PC-9 (cell line): ENCODE measurements at regions not wholly inside any gene's neighbourhood (a gene's known extent, or its start where the extent isn't known, plus 50 kb on each side); places are given as distances from the start of the nearest gene placed in this dataset.

Experiments
- BruUV-seq: library from RNA; stranded (reverse); fragments of 400-500 nt; replicated peaks from 2 replicates; lab custom pipeline; 2021; lab: Mats Ljungman, UMichigan
- CTCF ChIA-PET: fragments of 300-600 bp; sonication (Branson Sonifier 250); formaldehyde crosslinking; loops from one replicate; lab custom pipeline; 2022; ENCODE audit warnings: antibody characterized with exemption; lab: Charles Lee
- POLR2A ChIA-PET: fragments of 300-600 bp; sonication (Branson Sonifier 250); formaldehyde crosslinking; loops from one replicate; lab custom pipeline; 2022; ENCODE audit warnings: antibody characterized with exemption; ENCODE audit not compliant: unreplicated experiment; lab: Charles Lee
- DNase-seq, 2 experiments: peaks; one replicate each; pipeline versions ENCODE4 v3.0.0 to v3.0.0-alpha.2; 2015 to 2022; ENCODE audit warnings: mixed read lengths in 1 of 2
- H2AFZ ChIP-seq: fragments of 200-600 bp; sonication (generic); 2 replicates; pipeline ENCODE4 v1.8.1; 2017; ENCODE audit warnings: antibody characterized with exemption
- H3F3A ChIP-seq: fragments of 200-600 bp; sonication (generic); 2 replicates; pipeline ENCODE4 v1.8.1; 2017; ENCODE audit warnings: antibody characterized with exemption, mild to moderate bottlenecking, low read depth; ENCODE audit not compliant: insufficient read depth
- H3K27ac ChIP-seq: fragments of 200-600 bp; sonication (generic); 2 replicates; pipeline ENCODE4 v1.6.1; 2016; ENCODE audit warnings: mixed run types
- H3K27me3 ChIP-seq: fragments of 200-600 bp; sonication (generic); 2 replicates; pipeline ENCODE4 v1.6.1; 2016; ENCODE audit warnings: low read depth, mixed run types; ENCODE audit not compliant: insufficient read depth
- H3K36me3 ChIP-seq: fragments of 200-600 bp; sonication (generic); 2 replicates; pipeline ENCODE4 v1.6.1; 2016; ENCODE audit warnings: low read depth, mixed run types
- H3K4me1 ChIP-seq: fragments of 200-600 bp; sonication (generic); replicated peaks from 2 replicates; pipeline ENCODE4 v1.6.1; 2016; ENCODE audit warnings: mixed run types; ENCODE audit not compliant: insufficient read depth
- H3K4me2 ChIP-seq: fragments of 200-600 bp; sonication (generic); 2 replicates; pipeline ENCODE4 v1.6.1; 2017; ENCODE audit warnings: mixed run types
- H3K4me3 ChIP-seq: fragments of 200-600 bp; sonication (generic); 2 replicates; pipeline ENCODE4 v1.6.1; 2016; ENCODE audit warnings: mixed run types
- H3K79me2 ChIP-seq: fragments of 200-600 bp; sonication (generic); 2 replicates; pipeline ENCODE4 v1.6.1; 2017; ENCODE audit warnings: low read depth, mixed run types
- H3K9me2 ChIP-seq: fragments of 200-600 bp; sonication (generic); 2 replicates; pipeline ENCODE4 v1.8.1; 2017; ENCODE audit warnings: mild to moderate bottlenecking; ENCODE audit not compliant: insufficient read depth
- H3K9me3 ChIP-seq: fragments of 200-600 bp; sonication (generic); 2 replicates; pipeline ENCODE4 v1.8.1; 2016; ENCODE audit warnings: low read depth; ENCODE audit not compliant: insufficient read depth
- H4K20me1 ChIP-seq: fragments of 200-600 bp; sonication (generic); 2 replicates; pipeline ENCODE4 v1.8.1; 2017; ENCODE audit not compliant: insufficient read depth
- CTCF ChIP-seq: fragments of 200-600 bp; sonication (generic); conservative IDR thresholded peaks from 2 replicates; pipeline ENCODE4 v1.6.1; 2017; ENCODE audit warnings: mixed run types, antibody characterized with exemption, mild to moderate bottlenecking, moderate library complexity
- EZH2 ChIP-seq: fragments of 200-600 bp; sonication (generic); IDR thresholded peaks from 2 replicates; pipeline ENCODE4 v1.8.0; 2017; ENCODE audit warnings: antibody characterized with exemption, low read depth
- intact Hi-C: fragments of 100-400 bp; cut with micrococcal nuclease; formaldehyde crosslinking; loops from one replicate; pipeline ENCODE4 v1.10.0; 2022; ENCODE audit not compliant: unreplicated experiment

GRCh38 chr6:166776571-166776970, 149.5 kb upstream of the RPS6KA2 start:
- H3K36me3 ChIP-seq, result no peaks in the 10 kb centered on the region
- H3K4me3 ChIP-seq, result no peak overlapping the region
- intact Hi-C loops, result loop anchor here (10.0 kb wide), 1 partner anchor 262 kb away; no protein-coding TSS in a partner anchor
- CTCF ChIA-PET, result no interaction called here
- no peaks in the 10 kb centered on the region for H3K9me3 ChIP-seq
- POLR2A ChIA-PET, result no interaction called here
- no peaks in the 10 kb centered on the region for H3K4me1 ChIP-seq
- BruUV-seq, result no TSS peak
- H3K4me2 ChIP-seq, result no peak overlapping the region
- no peak overlapping the region for H2AFZ ChIP-seq
- H3K79me2 ChIP-seq, result no peaks in the 10 kb centered on the region
- no peaks in the 10 kb centered on the region for H3F3A ChIP-seq
- H4K20me1 ChIP-seq, result peaks cover 2% of the 10 kb centered on the region; the same call in 1 of the 2 replicates
- no peak for TF ChIP-seq EZH2
- no peak for TF ChIP-seq CTCF
- H3K27ac ChIP-seq, result no peak overlapping the region
- peaks cover 3% of the 10 kb centered on the region; the same call in 1 of the 2 replicates for H3K27me3 ChIP-seq
- DNase-seq, result no peak
- H3K9me2 ChIP-seq, result no peaks in the 10 kb centered on the region

- intact Hi-C loops, result loop anchor here (1.0 to 10.0 kb wide), 3 partner anchors 213 to 367 kb away; no protein-coding TSS in a partner anchor
- no TSS peak for BruUV-seq
Measured at GRCh38 chr6:166775923-166776220, 148.8 kb upstream of the RPS6KA2 start.

GRCh38 chr6:166775180-166775922, 148.3 kb upstream of the RPS6KA2 start:
- peak; percentile 87 for TF ChIP-seq CTCF
- TF ChIP-seq EZH2, result no peak
- POLR2A ChIA-PET, result no interaction called here

More at GRCh38 chr6:166775923-166776220, 148.8 kb upstream of the RPS6KA2 start:
- Histone ChIP-seq H3K4me1 (no peaks in the 10 kb centered on the region), H3K4me2 (no peak overlapping the region), H2AFZ (no peak overlapping the region), H3K36me3 (no peaks in the 10 kb centered on the region), H4K20me1 (peaks cover 2% of the 10 kb centered on the region; the same call in 1 of the 2 replicates), H3K27ac (no peak overlapping the region), H3K79me2 (no peaks in the 10 kb centered on the region), H3F3A (no peaks in the 10 kb centered on the region), H3K4me3 (no peak overlapping the region), H3K9me2 (no peaks in the 10 kb centered on the region), H3K27me3 (peaks cover 3% of the 10 kb centered on the region; the same call in 1 of the 2 replicates), H3K9me3 (no peaks in the 10 kb centered on the region)
- CTCF ChIA-PET, result no interaction called here
- no peak for TF ChIP-seq CTCF
- no peak for TF ChIP-seq EZH2
- DNase-seq, result no peak
- POLR2A ChIA-PET, result no interaction called here

More at GRCh38 chr6:166775180-166775922, 148.3 kb upstream of the RPS6KA2 start:
- H3K9me2 ChIP-seq, result no peaks in the 10 kb centered on the region
- CTCF ChIA-PET, result interaction anchor here (0.6 to 1.0 kb wide), 3 partner anchors 25 to 215 kb away, joined by 3 to 4 read pairs (median 3); no protein-coding TSS in a partner anchor
- DNase-seq, result peak; percentile 27 to 42
- no peaks in the 10 kb centered on the region for H3K79me2 ChIP-seq
- peaks cover 2% of the 10 kb centered on the region; the same call in 1 of the 2 replicates for H4K20me1 ChIP-seq
- BruUV-seq, result no TSS peak
- H3K4me3 ChIP-seq, result no peak overlapping the region
- H3F3A ChIP-seq, result no peaks in the 10 kb centered on the region
- H3K4me2 ChIP-seq, result no peak overlapping the region
- intact Hi-C loops, result loop anchor here (1.0 to 10.0 kb wide), 3 partner anchors 214 to 367 kb away; no protein-coding TSS in a partner anchor
- peaks cover 3% of the 10 kb centered on the region; the same call in 1 of the 2 replicates for H3K27me3 ChIP-seq
- no peak overlapping the region for H2AFZ ChIP-seq
- H3K4me1 ChIP-seq, result no peaks in the 10 kb centered on the region
- no peaks in the 10 kb centered on the region for H3K36me3 ChIP-seq
- H3K27ac ChIP-seq, result no peak overlapping the region
- no peaks in the 10 kb centered on the region for H3K9me3 ChIP-seq
